Esophagus muscularis mucosa (tissue), 4 donors: ENCODE measurements at regions not wholly inside any gene's neighbourhood (a gene's known extent, or its start where the extent isn't known, plus 50 kb on each side); places are given as distances from the start of the nearest gene placed in this dataset.

Source experiments
- DNase-seq: peaks from one replicate; pipeline ENCODE4 v3.0.0-alpha.2; 2017; ENCODE audit errors: extremely low spot score
- H3K27ac ChIP-seq, 4 donors: fragments of 200-600 bp; sonication (generic); replicated peaks in 1 of 4; 1 replicate in 3 of 4; 2 replicates in 1 of 4; pipeline ENCODE4 v1.5.1; 2016 to 2019; ENCODE audit warnings: mild to moderate bottlenecking in 1 of 4
- H3K27me3 ChIP-seq, 4 donors: fragments of 200-600 bp; sonication (generic); one replicate each; pipeline versions ENCODE4 v1.5.1 to v1.6.0; 2016 to 2019
- H3K36me3 ChIP-seq, 4 donors: fragments of 200-600 bp; sonication (generic); one replicate each; pipeline ENCODE4 v1.5.1; 2016 to 2019
- H3K4me1 ChIP-seq, 4 donors: fragments of 200-600 bp; sonication (generic); one replicate each; pipeline ENCODE4 v1.5.1; 2016 to 2019
- H3K4me3 ChIP-seq, 4 donors: fragments of 200-600 bp; sonication (generic); 1 replicate in 2 of 4; 2 replicates in 2 of 4; pipeline ENCODE4 v1.5.1; 2016 to 2019; ENCODE audit warnings: mild to moderate bottlenecking in 4 of 4, moderate library complexity in 1 of 4
- H3K9me3 ChIP-seq, 4 donors: fragments of 200-600 bp; sonication (generic); 1 replicate in 3 of 4; 2 replicates in 1 of 4; pipeline ENCODE4 v1.5.1; 2016 to 2019
- EP300 ChIP-seq: sonication (generic); formaldehyde crosslinking; IDR thresholded peaks from one replicate; pipeline ENCODE4 v1.6.1; 2017; ENCODE audit warnings: antibody characterized with exemption
- POLR2A ChIP-seq: fragments of 450-650 bp; IDR thresholded peaks from one replicate; pipeline ENCODE4 v1.6.1; 2017; ENCODE audit warnings: antibody characterized with exemption, moderate library complexity, mild to moderate bottlenecking, low read depth
- POLR2AphosphoS5 ChIP-seq, 2 donors: sonication (generic); formaldehyde crosslinking; IDR thresholded peaks; one replicate each; pipeline ENCODE4 v1.6.1; 2017; ENCODE audit warnings: antibody characterized with exemption in 2 of 2
- WGBS: methylation state at CpG from one replicate; pipeline ENCODE4 v1.1.5; 2018; 5-methylcytosine and 5-hydroxymethylcytosine counted together
- intact Hi-C: fragments of 100-400 bp; cut with DNase I; formaldehyde crosslinking; loops from one replicate; pipeline ENCODE4 v1.15.1; 2023
- TF ChIP-seq, protein P1 (sequence below), 3 experiments: fragments of 200-600 bp in 2 of 3; fragments of 450-650 bp in 1 of 3; sonication (generic) in 2 of 3; IDR thresholded peaks; one replicate each; pipeline ENCODE4 v1.5.1; 2017 to 2019; ENCODE audit warnings: antibody characterized with exemption in 3 of 3, mild to moderate bottlenecking in 2 of 3, moderate library complexity in 1 of 3

DNA sequence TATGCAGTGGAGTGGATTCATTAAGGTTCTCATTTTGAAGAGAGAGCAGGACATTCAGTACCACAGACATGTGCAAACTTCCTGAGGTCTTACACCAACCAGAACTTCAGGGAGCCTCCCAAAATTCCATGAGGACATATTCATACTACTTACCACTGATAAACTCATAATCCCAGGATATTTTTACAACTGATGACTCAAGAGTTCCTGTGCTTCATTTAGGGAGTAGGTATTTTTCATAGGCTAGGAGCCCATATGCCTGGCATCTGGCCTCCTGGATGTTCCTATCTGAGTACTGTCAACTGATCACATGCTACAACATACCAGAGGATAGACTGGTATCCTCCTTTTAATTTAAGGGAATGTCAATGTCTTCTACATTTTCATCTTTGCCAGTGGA, 578.0 kb downstream of the EFNA5 start:
- intact Hi-C loops = no loop called here
- H3K27me3 ChIP-seq = no peaks in the 10 kb centered on the region
- no peak for DNase-seq
- TF ChIP-seq POLR2A (no peak), POLR2AphosphoS5 (IDR thresholded peaks at IDR 0.05) (no peak), EP300 (no peak)
- TF ChIP-seq, protein P1, sequence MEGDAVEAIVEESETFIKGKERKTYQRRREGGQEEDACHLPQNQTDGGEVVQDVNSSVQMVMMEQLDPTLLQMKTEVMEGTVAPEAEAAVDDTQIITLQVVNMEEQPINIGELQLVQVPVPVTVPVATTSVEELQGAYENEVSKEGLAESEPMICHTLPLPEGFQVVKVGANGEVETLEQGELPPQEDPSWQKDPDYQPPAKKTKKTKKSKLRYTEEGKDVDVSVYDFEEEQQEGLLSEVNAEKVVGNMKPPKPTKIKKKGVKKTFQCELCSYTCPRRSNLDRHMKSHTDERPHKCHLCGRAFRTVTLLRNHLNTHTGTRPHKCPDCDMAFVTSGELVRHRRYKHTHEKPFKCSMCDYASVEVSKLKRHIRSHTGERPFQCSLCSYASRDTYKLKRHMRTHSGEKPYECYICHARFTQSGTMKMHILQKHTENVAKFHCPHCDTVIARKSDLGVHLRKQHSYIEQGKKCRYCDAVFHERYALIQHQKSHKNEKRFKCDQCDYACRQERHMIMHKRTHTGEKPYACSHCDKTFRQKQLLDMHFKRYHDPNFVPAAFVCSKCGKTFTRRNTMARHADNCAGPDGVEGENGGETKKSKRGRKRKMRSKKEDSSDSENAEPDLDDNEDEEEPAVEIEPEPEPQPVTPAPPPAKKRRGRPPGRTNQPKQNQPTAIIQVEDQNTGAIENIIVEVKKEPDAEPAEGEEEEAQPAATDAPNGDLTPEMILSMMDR (IDR thresholded peaks at IDR 0.05) = no peak
- H3K4me3 ChIP-seq = no peak overlapping the region
- H3K4me1 ChIP-seq = peaks cover 0 to 9% (median 0%) of the 10 kb centered on the region in 4 donors
- H3K9me3 ChIP-seq = peaks cover 0 to 25% (median 5%) of the 10 kb centered on the region in 4 donors
- H3K36me3 ChIP-seq = no peaks in the 10 kb centered on the region
- no peak overlapping the region for H3K27ac ChIP-seq

DNA sequence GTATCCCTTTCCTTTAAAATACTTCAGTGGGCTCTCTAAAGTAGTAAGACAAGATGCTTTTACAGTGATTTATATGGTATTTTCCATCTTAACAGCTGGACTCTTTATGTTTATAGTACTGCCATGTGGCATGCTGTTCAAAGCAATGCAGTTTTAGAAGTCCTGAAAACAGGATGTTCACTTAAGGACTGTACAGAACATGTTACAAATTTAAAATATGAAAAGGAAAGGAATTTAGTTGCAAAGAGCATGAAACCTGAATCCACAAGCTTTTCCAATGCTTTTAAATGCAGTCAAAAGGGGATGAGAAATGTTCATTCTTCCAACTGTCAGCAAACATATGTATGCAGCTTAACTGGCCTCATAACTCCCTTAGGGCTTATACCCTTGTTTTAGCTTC, 580.2 kb downstream of the EFNA5 start:
- no peak for DNase-seq
- Histone ChIP-seq H3K27ac (no peak overlapping the region), H3K36me3 (no peaks in the 10 kb centered on the region), H3K4me3 (no peak overlapping the region), H3K4me1 (peaks cover 0 to 9% (median 0%) of the 10 kb centered on the region in 4 donors), H3K9me3 (peaks cover 0 to 25% (median 5%) of the 10 kb centered on the region in 4 donors), H3K27me3 (no peaks in the 10 kb centered on the region)
- no peak for TF ChIP-seq POLR2A
- TF ChIP-seq, protein P1 (IDR thresholded peaks at IDR 0.05) = no peak
- no peak for TF ChIP-seq POLR2AphosphoS5 (IDR thresholded peaks at IDR 0.05)
- TF ChIP-seq EP300 = no peak
- intact Hi-C loops = no loop called here

DNA sequence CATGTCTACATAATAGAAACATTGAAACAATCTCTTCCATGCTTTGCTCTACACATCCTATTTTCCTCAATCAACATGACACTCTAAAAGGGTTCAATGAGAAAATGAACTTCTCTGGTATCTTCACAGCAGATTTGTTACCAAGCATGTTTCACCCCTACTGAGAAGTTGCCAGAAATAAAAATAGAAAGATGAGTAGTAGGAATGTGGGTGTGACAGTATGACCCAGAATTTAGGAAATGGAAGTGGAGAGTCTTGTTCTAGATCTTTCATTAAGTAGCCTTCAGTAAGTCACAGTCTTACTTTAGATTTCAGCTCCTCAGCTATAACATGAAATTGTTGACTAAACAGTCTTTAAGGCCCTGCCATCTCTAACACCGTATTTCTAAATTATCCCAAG, 581.8 kb downstream of the EFNA5 start:
- intact Hi-C loops = no loop called here
- 100% methylated on average over 1 of the region's 1 CpG for WGBS
- TF ChIP-seq, protein P1 (IDR thresholded peaks at IDR 0.05) = no peak
- no peak for TF ChIP-seq POLR2A
- TF ChIP-seq POLR2AphosphoS5 (IDR thresholded peaks at IDR 0.05) = no peak
- no peak for TF ChIP-seq EP300
- peaks cover 0 to 15% (median 5%) of the 10 kb centered on the region in 4 donors for H3K9me3 ChIP-seq
- no peak overlapping the region for H3K4me3 ChIP-seq
- H3K4me1 ChIP-seq = peaks cover 0 to 9% (median 0%) of the 10 kb centered on the region in 4 donors
- no peak overlapping the region for H3K27ac ChIP-seq
- H3K27me3 ChIP-seq = no peaks in the 10 kb centered on the region
- H3K36me3 ChIP-seq = no peaks in the 10 kb centered on the region
- DNase-seq = no peak

DNA sequence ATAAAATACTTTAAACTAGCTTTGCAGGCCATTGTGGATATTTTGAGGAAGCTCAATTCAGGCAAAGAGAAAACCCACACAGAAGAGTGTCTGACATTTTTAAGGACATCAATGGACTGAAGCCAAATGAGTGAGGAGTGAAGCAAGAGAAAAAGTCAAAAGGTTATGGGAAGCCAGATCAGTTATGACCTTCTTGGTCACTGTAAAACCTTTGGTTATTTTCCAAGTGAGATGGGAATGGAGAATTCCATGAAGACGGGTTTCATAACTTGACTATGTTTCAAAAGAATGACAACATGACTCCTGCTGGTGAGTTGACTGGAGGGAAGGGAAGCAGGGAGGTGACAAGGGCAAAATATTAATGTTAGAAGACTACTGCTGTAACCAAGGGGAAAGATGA, 585.2 kb downstream of the EFNA5 start:
- 86% methylated on average over 1 of the region's 1 CpG for WGBS
- H3K9me3 ChIP-seq = no peaks in the 10 kb centered on the region
- H3K27me3 ChIP-seq = no peaks in the 10 kb centered on the region
- no peak overlapping the region for H3K4me3 ChIP-seq
- peaks cover 0 to 8% (median 0%) of the 10 kb centered on the region in 4 donors for H3K4me1 ChIP-seq
- intact Hi-C loops = no loop called here
- no peak overlapping the region for H3K27ac ChIP-seq
- DNase-seq = no peak
- H3K36me3 ChIP-seq = no peaks in the 10 kb centered on the region
- TF ChIP-seq POLR2AphosphoS5 (IDR thresholded peaks at IDR 0.05) (no peak), POLR2A (no peak), EP300 (no peak)
- TF ChIP-seq, protein P1 (IDR thresholded peaks at IDR 0.05) = no peak

GRCh38 chr5:107074996-107075395, 595.7 kb downstream of the EFNA5 start:
- intact Hi-C loops = no loop called here
- H3K36me3 ChIP-seq = no peaks in the 10 kb centered on the region

More at GRCh38 chr5:107074996-107075395, 595.7 kb downstream of the EFNA5 start:
- WGBS = 79% methylated on average over 1 of the region's 1 CpG
- no peak for DNase-seq
- TF ChIP-seq EP300 (no peak), POLR2AphosphoS5 (IDR thresholded peaks at IDR 0.05) (no peak), POLR2A (no peak)
- TF ChIP-seq, protein P1 (IDR thresholded peaks at IDR 0.05) = no peak
- Histone ChIP-seq H3K4me1 (no peaks in the 10 kb centered on the region), H3K9me3 (peaks cover 0 to 10% (median 4%) of the 10 kb centered on the region in 4 donors), H3K27ac (no peak overlapping the region), H3K4me3 (no peak overlapping the region), H3K27me3 (no peaks in the 10 kb centered on the region)
